ENCODE measurements at regions not wholly inside any gene's neighbourhood (a gene's known extent, or its start where the extent isn't known, plus 50 kb on each side); places are given as distances from the start of the nearest gene placed in this dataset.

- H3K9me3 Mint-ChIP-seq: no peaks in the 10 kb centered on the region
- H3K4me3 Mint-ChIP-seq: no peak overlapping the region
- no peak for DNase-seq (ENCODE audit: low spot score in 2 of 2)
- no peak overlapping the region for H3K27ac Mint-ChIP-seq
- ATAC-seq: peak; percentile 87
- no peaks in the 10 kb centered on the region for H3K4me1 Mint-ChIP-seq
- no peaks in the 10 kb centered on the region for H3K36me3 Mint-ChIP-seq
Observed at GRCh38 chr14:56514663-56515371, 64.8 kb upstream of the TMEM260 start.

- DNase-seq (ENCODE audit: low spot score in 2 of 2): no peak
- Mint-ChIP-seq H3K36me3 (no peaks in the 10 kb centered on the region), H3K9me3 (no peaks in the 10 kb centered on the region), H3K4me1 (no peaks in the 10 kb centered on the region), H3K27ac (no peak overlapping the region), H3K4me3 (no peak overlapping the region)
- peak; percentile 71 for ATAC-seq
Observed at GRCh38 chr14:56515739-56516138, 63.9 kb upstream of the TMEM260 start.

- H3K36me3 Mint-ChIP-seq: no peaks in the 10 kb centered on the region
- H3K4me3 Mint-ChIP-seq: no peak overlapping the region
- H3K27ac Mint-ChIP-seq: no peak overlapping the region
- H3K4me1 Mint-ChIP-seq: no peaks in the 10 kb centered on the region
- no peaks in the 10 kb centered on the region for H3K9me3 Mint-ChIP-seq
- DNase-seq (ENCODE audit: low spot score in 2 of 2) (no peak), ATAC-seq (no peak)
Observed at GRCh38 chr14:56522403-56522802, 57.2 kb upstream of the TMEM260 start.

GRCh38 chr14:56524971-56525677 is 54.5 kb upstream of the TMEM260 start:
- Mint-ChIP-seq H3K9me3 (no peaks in the 10 kb centered on the region), H3K27ac (no peak overlapping the region), H3K4me3 (no peak overlapping the region), H3K36me3 (no peaks in the 10 kb centered on the region), H3K4me1 (no peaks in the 10 kb centered on the region)
- no peak for ATAC-seq
- DNase-seq (ENCODE audit: low spot score in 2 of 2): no peak

- no peak overlapping the region for H3K4me3 Mint-ChIP-seq
- DNase-seq (ENCODE audit: low spot score in 2 of 2) (no peak), ATAC-seq (no peak)
- H3K36me3 Mint-ChIP-seq: no peaks in the 10 kb centered on the region
- H3K27ac Mint-ChIP-seq: no peak overlapping the region
- no peaks in the 10 kb centered on the region for H3K4me1 Mint-ChIP-seq
- no peaks in the 10 kb centered on the region for H3K9me3 Mint-ChIP-seq
Observed at GRCh38 chr14:56528927-56529326, 50.7 kb upstream of the TMEM260 start.

All from stimulated activated effector memory CD8-positive, alpha-beta T cell treated with anti-CD3 and anti-CD28 coated beads, Interleukin-12 subunit alpha, Interleukin-12 subunit beta, amount 100 ng/mL, for 72 hours (primary cell).